Effector memory CD8-positive, alpha-beta T cell (primary cell): ENCODE measurements at regions not wholly inside any gene's neighbourhood (a gene's known extent, or its start where the extent isn't known, plus 50 kb on each side); places are given as distances from the start of the nearest gene placed in this dataset.
"Not testable (repeated sequence)": the region's sequence is repeated elsewhere in the genome, so short reads cannot be mapped to it uniquely, and the experiment has no call there.

ENCODE experiments used
- ATAC-seq: fragments of 150-1000 bp; cut with Tn5 transposase; replicated peaks from 2 replicates; pipeline ENCODE4 v1.10.0; 2021; ENCODE audit warnings: mild to moderate bottlenecking, moderate library complexity
- DNase-seq, 3 experiments: peaks; one replicate each; pipeline ENCODE4 v3.0.0; 2021
- H3K27ac Mint-ChIP-seq, 2 donors: one replicate each; pipeline ENCODE4 v1.8.0; 2022; ENCODE audit warnings: mild to moderate bottlenecking in 2 of 2, mixed read lengths in 2 of 2, moderate library complexity in 2 of 2
- H3K27me3 Mint-ChIP-seq, 2 donors: one replicate each; pipeline ENCODE4 v1.8.0; 2022; ENCODE audit warnings: mixed read lengths in 2 of 2
- H3K36me3 Mint-ChIP-seq: one replicate; pipeline ENCODE4 v1.8.0; 2022; ENCODE audit warnings: mild to moderate bottlenecking, moderate library complexity, mixed read lengths; ENCODE audit not compliant: insufficient read depth
- H3K4me1 Mint-ChIP-seq, 2 donors: one replicate each; pipeline ENCODE4 v1.8.0; 2022; ENCODE audit warnings: low read depth in 2 of 2, mixed read lengths in 2 of 2
- H3K4me3 Mint-ChIP-seq, 2 donors: one replicate each; pipeline ENCODE4 v1.8.0; 2022; ENCODE audit warnings: mild to moderate bottlenecking in 2 of 2, mixed read lengths in 2 of 2, moderate library complexity in 2 of 2
- H3K9me3 Mint-ChIP-seq, 2 donors: one replicate each; pipeline ENCODE4 v1.8.0; 2022; ENCODE audit warnings: mixed read lengths in 2 of 2

DNA sequence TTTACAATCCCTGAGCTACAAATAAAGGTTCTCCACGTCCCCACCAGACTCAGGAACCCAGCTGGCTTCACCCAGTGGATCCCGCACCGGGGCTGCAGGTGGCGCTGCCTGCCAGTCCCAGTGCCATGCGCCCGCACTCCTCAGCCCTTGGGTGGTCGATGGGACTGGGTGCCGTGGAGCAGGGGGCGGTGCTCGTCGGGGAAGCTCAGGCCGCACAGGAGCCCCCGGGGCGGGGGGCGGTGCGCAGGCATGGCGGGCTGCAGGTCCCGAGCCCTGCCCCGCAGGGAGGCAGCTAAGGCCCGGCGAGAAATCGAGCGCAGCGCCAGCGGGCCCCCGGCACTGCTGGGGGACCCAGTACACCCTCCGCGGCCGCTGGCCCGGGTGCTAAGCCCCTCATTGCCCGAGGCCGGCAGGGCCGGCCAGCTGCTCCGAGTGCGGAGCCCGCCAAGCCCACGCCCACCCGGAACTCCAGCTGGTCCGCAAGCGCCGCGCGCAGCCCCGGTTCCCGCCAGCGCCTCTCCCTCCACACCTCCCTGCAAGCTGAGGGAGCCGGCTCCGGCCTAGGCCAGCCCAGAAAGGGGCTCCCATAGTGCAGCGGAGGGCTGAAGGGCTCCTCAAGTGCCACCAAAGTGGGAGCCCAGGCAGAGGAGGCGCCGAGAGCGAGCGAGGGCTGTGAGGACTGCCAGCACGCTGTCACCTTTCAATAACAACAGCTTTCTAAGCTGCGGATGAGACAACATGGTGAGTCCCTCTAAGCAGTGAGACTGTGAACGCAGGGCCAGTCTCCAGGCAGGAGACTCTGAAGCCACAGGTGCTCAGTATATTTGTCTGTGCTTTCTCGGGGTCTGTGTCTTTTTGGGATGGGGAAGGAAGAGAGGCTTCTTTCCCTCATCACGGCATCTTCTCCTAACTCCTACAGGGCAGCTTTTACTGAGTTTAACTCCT lies 161.5 kb downstream of the NR2F2 start:
- H3K27ac Mint-ChIP-seq, ATAC-seq, DNase-seq, H3K4me3 Mint-ChIP-seq, H3K9me3 Mint-ChIP-seq, H3K36me3 Mint-ChIP-seq, H3K4me1 Mint-ChIP-seq: not testable (repeated sequence)
- H3K27me3 Mint-ChIP-seq: peaks cover 16 to 27% of the 10 kb centered on the region in 2 donors

DNA sequence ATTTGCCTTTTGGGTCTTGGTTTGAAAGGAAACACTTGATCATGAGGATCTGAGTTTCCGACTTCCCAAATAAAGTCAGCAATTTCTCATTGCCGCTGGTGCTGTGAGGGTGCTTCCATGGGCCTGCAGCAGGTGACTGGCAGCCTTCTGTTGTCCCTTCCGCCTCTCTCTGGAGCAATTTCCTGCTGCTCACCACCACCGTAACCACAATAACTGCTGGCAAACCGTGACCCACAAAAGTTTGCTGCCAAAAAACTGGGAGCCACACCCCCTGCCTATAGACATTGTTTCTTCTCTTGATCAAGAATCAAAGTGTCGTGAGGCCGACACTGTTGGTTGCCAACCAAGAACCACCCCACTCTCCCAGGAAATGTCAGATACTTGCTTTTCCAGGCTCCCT lies 164.0 kb downstream of the NR2F2 start:
- H3K27ac Mint-ChIP-seq: no peak overlapping the region

DNA sequence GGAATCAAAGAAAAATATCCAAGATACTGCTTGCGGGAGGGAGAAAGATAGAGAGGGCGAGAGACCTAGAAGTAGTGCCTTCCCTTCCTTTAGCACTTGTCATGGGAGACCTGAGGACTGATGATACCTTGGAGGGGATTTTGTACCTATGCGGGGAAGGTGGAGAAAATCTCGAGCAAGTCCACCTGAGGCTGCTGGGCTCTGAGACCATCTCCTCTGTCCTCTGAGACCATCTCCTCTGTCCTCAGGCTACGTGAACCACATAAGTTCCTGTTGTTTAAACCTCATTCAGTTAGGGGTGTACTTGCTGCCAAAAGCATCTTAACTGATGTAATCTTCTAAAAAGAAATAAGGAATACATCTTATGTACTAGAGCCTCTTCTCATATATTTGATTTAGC lies 164.9 kb downstream of the NR2F2 start:
- peaks cover 22 to 26% of the 10 kb centered on the region in 2 donors for H3K27me3 Mint-ChIP-seq
- ATAC-seq (no peak), DNase-seq (no peak)
- H3K4me3 Mint-ChIP-seq: no peak overlapping the region
- H3K36me3 Mint-ChIP-seq: no peaks in the 10 kb centered on the region
- no peaks in the 10 kb centered on the region for H3K4me1 Mint-ChIP-seq
- H3K27ac Mint-ChIP-seq: no peak overlapping the region
- peaks cover 0 to 7% of the 10 kb centered on the region in 2 donors for H3K9me3 Mint-ChIP-seq

More for the DNA sequence above, 164.0 kb downstream of the NR2F2 start:
- Mint-ChIP-seq H3K27me3 (peaks cover 22 to 27% of the 10 kb centered on the region in 2 donors), H3K36me3 (no peaks in the 10 kb centered on the region), H3K9me3 (peaks cover 0 to 7% of the 10 kb centered on the region in 2 donors), H3K4me1 (no peaks in the 10 kb centered on the region), H3K4me3 (no peak overlapping the region)
- ATAC-seq: no peak
- DNase-seq: no peak

DNA sequence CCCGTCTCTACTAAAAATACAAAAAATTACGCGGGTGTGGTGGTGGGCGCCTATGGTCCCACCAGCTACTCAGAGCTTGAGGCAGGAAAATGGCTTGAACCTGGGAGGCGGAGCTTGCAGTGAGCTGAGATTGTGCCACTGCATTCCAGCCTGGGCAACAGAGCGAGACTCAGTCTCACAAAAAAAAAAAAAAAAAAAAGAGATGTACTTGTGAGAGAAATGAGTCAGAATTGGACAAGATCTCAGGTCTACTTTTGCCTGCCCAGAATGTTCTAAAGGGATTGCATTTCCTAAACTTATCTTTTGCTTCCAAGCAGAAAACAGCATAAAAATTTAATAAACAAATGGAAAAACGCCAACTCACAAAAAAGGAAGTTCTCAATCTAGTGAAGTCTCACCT lies 167.5 kb downstream of the NR2F2 start:
- Mint-ChIP-seq H3K4me3 (no peak overlapping the region), H3K9me3 (peaks cover 0 to 6% of the 10 kb centered on the region in 2 donors), H3K36me3 (no peaks in the 10 kb centered on the region), H3K27ac (no peak overlapping the region), H3K4me1 (no peaks in the 10 kb centered on the region), H3K27me3 (peaks cover 9 to 17% of the 10 kb centered on the region in 2 donors)
- ATAC-seq: no peak
- DNase-seq: no peak

DNA sequence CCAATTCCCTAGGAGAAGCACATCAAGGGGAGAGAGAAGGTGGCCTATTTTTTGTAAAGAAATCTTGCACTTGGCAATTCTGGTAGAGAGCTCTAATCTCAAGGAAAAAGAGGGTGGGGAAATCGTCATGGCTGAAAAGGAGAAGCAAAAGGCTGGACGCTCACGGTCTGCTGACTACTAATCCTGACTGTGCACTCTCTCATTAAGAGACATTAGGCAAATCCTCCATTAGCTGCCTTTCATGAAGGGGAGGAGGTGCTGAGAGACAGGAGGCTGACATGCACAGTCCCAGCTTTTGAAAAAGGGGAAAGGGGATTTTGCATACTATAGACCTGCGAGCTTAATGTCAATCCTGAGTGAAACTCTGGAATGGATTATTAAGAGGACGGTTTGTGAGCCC lies 170.0 kb downstream of the NR2F2 start:
- no peak for DNase-seq
- H3K27ac Mint-ChIP-seq: no peak overlapping the region
- no peak for ATAC-seq
- H3K27me3 Mint-ChIP-seq: peaks cover 0 to 11% of the 10 kb centered on the region in 2 donors
- H3K36me3 Mint-ChIP-seq: no peaks in the 10 kb centered on the region
- H3K4me1 Mint-ChIP-seq: no peaks in the 10 kb centered on the region
- peaks cover 0 to 5% of the 10 kb centered on the region in 2 donors for H3K9me3 Mint-ChIP-seq
- H3K4me3 Mint-ChIP-seq: no peak overlapping the region

DNA sequence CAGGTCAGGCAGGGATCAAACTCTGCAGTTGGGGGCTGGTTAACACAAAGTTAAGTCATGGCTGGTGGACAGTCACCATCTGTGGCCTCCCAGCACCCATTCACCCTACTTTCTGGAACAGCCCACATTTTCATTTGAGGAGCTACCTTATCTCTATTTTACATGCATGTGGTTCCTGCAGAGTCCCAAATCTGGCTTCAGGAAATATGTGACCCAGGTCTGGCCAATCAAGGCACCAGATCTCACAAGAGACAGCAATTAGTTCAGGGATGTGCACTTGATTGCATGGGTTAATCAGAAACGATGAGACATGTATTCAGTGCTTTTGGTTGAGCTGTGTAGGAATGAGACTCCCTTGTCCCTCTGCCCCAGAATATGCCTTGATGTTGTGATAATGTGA lies 170.9 kb downstream of the NR2F2 start:
- ATAC-seq: no peak
- Mint-ChIP-seq H3K36me3 (no peaks in the 10 kb centered on the region), H3K4me3 (no peak overlapping the region), H3K4me1 (no peaks in the 10 kb centered on the region), H3K27me3 (peaks cover 0 to 11% of the 10 kb centered on the region in 2 donors), H3K9me3 (peaks cover 4 to 6% of the 10 kb centered on the region in 2 donors), H3K27ac (no peak overlapping the region)
- no peak for DNase-seq

DNA sequence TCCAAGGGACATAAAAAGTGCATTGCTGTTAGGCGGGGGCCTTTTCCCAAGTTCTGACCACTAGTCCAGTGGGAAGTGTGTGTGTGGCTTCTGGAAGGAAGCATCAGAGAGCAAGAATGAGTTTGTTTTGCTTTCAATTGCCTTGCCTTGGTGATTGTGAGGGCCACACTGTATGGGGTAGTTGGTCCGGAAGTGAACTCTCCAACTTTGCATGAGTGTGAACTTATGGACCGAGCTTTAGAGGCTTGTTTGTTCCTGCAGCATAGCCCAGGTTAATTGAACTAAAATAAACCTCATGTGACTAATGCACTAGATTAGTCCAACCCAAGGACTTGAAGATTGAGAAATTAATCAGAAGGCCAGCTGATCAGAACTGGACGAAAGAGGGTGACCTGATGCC lies 171.7 kb downstream of the NR2F2 start:
- no peaks in the 10 kb centered on the region for H3K4me1 Mint-ChIP-seq
- peaks cover 0 to 4% of the 10 kb centered on the region in 2 donors for H3K27me3 Mint-ChIP-seq
- no peaks in the 10 kb centered on the region for H3K36me3 Mint-ChIP-seq
- ATAC-seq (no peak), DNase-seq (no peak)
- H3K4me3 Mint-ChIP-seq: no peak overlapping the region
- no peak overlapping the region for H3K27ac Mint-ChIP-seq
- peaks cover 3 to 5% of the 10 kb centered on the region in 2 donors for H3K9me3 Mint-ChIP-seq

DNA sequence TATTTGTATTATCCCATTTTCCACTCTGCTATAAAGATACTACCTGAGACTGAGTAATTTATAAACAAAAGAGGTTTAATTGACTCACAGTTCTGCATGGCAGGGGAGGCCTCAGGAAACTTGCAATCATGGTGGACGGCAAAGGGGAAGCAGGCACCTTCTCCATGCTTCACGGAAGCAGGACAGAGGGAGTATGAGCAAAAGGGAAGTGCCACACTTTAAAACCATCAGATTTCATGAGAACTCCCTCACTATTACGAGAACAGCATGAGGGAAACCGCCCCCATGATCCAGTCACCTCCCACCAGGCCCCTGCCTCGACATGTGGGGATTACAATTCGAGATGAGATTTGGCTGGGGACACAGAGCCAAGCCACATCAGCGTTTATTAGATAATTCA lies 172.8 kb downstream of the NR2F2 start:
- no peaks in the 10 kb centered on the region for H3K4me1 Mint-ChIP-seq
- no peak for ATAC-seq
- no peak for DNase-seq
- peaks cover 2 to 5% of the 10 kb centered on the region in 2 donors for H3K9me3 Mint-ChIP-seq
- H3K36me3 Mint-ChIP-seq: no peaks in the 10 kb centered on the region
- H3K27ac Mint-ChIP-seq: no peak overlapping the region
- no peak overlapping the region for H3K4me3 Mint-ChIP-seq
- no peaks in the 10 kb centered on the region for H3K27me3 Mint-ChIP-seq

DNA sequence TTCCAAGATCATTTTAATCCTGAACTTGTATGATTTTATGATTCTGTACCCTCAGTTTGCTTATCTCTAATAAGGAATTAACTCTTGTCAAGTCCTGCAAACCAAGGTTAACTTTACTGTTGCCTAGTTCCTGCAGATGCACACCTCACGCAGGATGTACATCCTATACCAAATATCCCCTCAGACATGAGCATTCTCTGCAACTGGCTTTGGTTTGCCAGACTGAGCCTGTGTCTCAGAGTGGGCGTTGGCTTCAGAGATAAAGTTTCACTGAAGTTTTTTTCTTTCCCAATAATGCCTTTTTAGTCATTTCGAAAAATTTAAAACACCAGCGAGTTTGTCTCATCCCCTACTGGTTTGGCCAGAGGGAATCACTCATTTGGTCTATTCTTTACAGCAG lies 173.9 kb downstream of the NR2F2 start:
- ATAC-seq (no peak), DNase-seq (no peak)
- Mint-ChIP-seq H3K27me3 (no peaks in the 10 kb centered on the region), H3K36me3 (no peaks in the 10 kb centered on the region), H3K4me1 (no peaks in the 10 kb centered on the region), H3K9me3 (peaks cover 2 to 5% of the 10 kb centered on the region in 2 donors), H3K27ac (no peak overlapping the region), H3K4me3 (no peak overlapping the region)

DNA sequence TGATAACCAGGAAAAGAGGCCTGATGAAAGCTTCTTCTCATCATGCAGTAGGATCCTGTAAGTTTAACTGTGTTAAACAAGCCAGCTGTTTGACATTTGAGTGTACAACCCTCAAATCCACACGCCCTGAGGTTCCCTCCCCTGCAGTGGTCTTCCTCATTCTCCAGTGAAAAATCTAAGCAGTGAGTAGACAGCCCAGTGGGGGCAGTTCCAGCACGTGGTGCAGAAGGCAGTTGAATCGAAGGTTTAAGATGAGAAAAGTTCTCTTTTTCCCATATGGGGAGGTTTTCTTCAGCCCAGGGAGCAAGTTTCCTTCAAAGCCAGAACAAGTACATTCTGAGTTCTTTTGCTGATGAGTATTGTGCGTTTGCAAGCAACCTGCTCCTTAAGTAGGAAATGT lies 174.5 kb downstream of the NR2F2 start:
- H3K4me3 Mint-ChIP-seq: no peak overlapping the region
- DNase-seq (no peak), ATAC-seq (no peak)
- peaks cover 2 to 5% of the 10 kb centered on the region in 2 donors for H3K9me3 Mint-ChIP-seq
- H3K4me1 Mint-ChIP-seq: no peaks in the 10 kb centered on the region
- no peaks in the 10 kb centered on the region for H3K27me3 Mint-ChIP-seq
- H3K36me3 Mint-ChIP-seq: no peaks in the 10 kb centered on the region
- H3K27ac Mint-ChIP-seq: no peak overlapping the region

DNA sequence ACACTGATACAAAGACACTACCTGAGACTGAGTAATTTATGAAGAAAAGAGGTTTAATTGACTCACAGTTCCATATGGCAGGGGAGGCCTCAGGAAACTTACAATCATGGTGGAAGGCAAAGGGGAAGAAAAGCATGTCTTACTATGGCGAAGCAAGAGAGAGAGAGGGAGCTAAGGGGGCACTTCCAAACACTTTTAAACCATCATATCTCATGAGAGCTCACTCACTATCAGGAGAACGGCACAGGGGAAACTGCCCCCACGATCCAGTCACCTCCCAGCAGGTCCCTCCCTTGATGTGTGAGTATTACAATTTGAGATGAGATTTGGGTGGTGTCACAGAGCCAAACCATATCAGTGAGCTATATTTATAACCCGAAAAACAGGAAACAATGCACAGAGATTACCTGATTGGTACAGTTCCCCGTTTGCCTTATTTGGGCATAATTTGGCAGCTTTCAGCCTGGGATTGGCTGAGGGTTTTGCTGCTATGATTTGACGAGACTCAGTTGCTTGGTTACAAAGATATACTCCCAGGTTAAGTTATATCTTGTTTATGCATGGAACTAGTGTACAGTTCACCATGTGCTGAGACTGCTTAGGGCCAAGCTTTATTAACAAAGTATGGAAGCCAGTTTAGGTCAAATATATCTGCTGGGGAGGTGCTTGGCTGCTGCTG lies 184.2 kb downstream of the NR2F2 start:
- Mint-ChIP-seq H3K36me3 (no peaks in the 10 kb centered on the region), H3K27me3 (peaks cover 0 to 10% of the 10 kb centered on the region in 2 donors), H3K4me1 (no peaks in the 10 kb centered on the region), H3K27ac (no peak overlapping the region), H3K4me3 (no peak overlapping the region), H3K9me3 (peaks cover 6 to 24% of the 10 kb centered on the region in 2 donors)
- DNase-seq (no peak), ATAC-seq (no peak)

DNA sequence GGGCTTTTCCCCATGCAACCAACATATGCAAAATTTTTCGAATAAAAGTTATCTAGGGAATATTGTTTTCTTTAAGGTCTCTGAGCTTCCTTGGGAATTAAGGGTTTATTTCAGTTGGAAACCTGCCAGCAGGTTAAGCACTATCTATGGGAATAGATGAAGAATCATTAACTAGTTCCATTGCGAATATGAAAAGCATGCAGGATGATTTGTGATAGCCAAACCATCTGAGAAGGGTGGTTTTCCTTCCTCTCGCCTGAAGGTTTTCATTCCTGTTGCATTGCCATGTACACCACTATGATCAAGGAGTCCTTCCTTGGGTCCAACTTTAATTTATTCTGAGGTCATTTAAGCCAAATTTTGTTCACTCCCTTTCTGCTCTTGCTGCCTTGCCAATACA lies 184.9 kb downstream of the NR2F2 start:
- H3K4me1 Mint-ChIP-seq: no peaks in the 10 kb centered on the region
- H3K4me3 Mint-ChIP-seq: no peak overlapping the region
- ATAC-seq (no peak), DNase-seq (no peak)
- no peaks in the 10 kb centered on the region for H3K36me3 Mint-ChIP-seq
- peaks cover 6 to 22% of the 10 kb centered on the region in 2 donors for H3K9me3 Mint-ChIP-seq
- peaks cover 0 to 9% of the 10 kb centered on the region in 2 donors for H3K27me3 Mint-ChIP-seq
- no peak overlapping the region for H3K27ac Mint-ChIP-seq

DNA sequence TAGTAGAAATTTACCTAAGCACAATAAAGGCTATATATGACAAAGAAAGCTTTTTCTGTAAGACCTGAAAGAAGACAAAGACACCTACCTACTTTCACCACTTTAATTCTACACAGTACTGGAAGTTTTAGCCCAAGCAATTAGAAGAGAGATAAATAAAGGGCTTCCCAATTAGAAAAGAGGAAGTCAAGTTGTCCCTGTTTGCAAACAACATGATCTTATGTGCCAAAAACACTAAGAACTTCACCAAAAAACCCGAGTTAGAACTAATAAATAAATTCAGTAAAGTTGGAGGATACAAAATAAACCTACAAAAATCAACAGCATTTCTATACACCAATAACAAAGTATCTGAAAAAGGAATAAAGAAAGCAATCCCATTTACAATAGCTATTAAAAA lies 190.9 kb downstream of the NR2F2 start:
- H3K9me3 Mint-ChIP-seq: peaks cover 5 to 15% of the 10 kb centered on the region in 2 donors
- no peak overlapping the region for H3K27ac Mint-ChIP-seq
- ATAC-seq (no peak), DNase-seq (no peak)
- H3K27me3 Mint-ChIP-seq: peaks cover 0 to 6% of the 10 kb centered on the region in 2 donors
- no peaks in the 10 kb centered on the region for H3K36me3 Mint-ChIP-seq
- H3K4me3 Mint-ChIP-seq: no peak overlapping the region
- H3K4me1 Mint-ChIP-seq: no peaks in the 10 kb centered on the region
